ENCODE measurements at regions not wholly inside any gene's neighbourhood (a gene's known extent, or its start where the extent isn't known, plus 50 kb on each side); places are given as distances from the start of the nearest gene placed in this dataset.

- no peaks in the 10 kb centered on the region for H3K27me3 ChIP-seq (replicated peaks in 1 of 7)
- DNase-seq, result no peak
- H3K27ac ChIP-seq, result no peak overlapping the region
- WGBS, 5 donors, result 63 to 77% (median 70%) methylated on average over 4 of the region's 4 CpGs
- intact Hi-C loops (cut with DNase I; ENCODE audit: low total_unique reads), result no loop called here
- H3K4me3 ChIP-seq, result no peak overlapping the region
- H3K9me3 ChIP-seq, result no peaks in the 10 kb centered on the region
- H3K4me1 ChIP-seq, result no peaks in the 10 kb centered on the region
- TF ChIP-seq POLR2A (IDR thresholded peaks at IDR 0.05), result no peak
- no peak for TF ChIP-seq CTCF (IDR thresholded peaks at IDR 0.05 in 8 of 11, conservative IDR thresholded peaks at IDR 0.05 in 3 of 11)
- no peak for TF ChIP-seq POLR2AphosphoS5 (IDR thresholded peaks at IDR 0.05)
- H3K36me3 ChIP-seq, result no peaks in the 10 kb centered on the region
These were observed 50.2 kb upstream of the LHX8 start for GRCh38 chr1:75083848-75084514.

All from spleen (tissue), 11 donors.